ENCODE measurements at regions not wholly inside any gene's neighbourhood (a gene's known extent, or its start where the extent isn't known, plus 50 kb on each side); places are given as distances from the start of the nearest gene placed in this dataset.

DNA sequence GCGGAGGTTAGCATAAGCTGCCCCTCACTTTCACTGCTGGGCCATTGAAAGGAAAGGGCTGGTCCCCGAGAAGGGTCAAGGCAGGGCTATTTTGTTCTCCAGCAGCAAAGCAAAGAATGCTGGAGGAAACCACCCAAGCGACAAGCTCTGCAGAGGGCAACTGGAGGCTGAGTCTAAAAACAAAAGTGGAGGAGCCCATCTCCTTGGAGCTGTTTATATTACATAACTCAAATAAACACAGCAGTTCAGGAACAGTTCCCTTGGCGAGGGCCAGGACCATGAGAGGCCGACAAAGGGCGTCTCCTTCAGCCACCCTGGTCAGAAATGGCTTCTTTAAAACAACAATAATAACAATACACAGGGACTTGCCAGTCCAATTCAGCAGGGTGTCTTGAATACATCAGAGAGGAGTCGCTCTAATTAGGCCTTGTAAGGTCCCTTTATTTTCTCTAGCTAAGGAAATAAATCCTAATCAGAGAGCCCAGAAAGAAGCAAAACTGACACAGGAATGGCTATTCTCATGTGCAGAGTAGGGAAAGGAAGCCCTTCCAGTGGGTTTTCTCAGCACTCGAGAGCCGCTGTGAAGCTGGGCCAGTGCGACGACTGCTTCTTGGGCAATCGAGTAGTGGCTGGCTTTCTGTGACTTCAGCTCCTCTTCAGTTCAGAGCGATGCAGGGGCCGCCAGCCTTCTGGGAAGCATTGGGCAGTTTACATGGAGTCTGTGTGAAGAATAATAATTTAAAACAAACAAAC, 57.0 kb upstream of the TARBP1 start:
- DNase-seq = no peak

- no peak for DNase-seq
Observed at GRCh38 chr1:234535218-234535617, 56.2 kb upstream of the TARBP1 start.

DNA sequence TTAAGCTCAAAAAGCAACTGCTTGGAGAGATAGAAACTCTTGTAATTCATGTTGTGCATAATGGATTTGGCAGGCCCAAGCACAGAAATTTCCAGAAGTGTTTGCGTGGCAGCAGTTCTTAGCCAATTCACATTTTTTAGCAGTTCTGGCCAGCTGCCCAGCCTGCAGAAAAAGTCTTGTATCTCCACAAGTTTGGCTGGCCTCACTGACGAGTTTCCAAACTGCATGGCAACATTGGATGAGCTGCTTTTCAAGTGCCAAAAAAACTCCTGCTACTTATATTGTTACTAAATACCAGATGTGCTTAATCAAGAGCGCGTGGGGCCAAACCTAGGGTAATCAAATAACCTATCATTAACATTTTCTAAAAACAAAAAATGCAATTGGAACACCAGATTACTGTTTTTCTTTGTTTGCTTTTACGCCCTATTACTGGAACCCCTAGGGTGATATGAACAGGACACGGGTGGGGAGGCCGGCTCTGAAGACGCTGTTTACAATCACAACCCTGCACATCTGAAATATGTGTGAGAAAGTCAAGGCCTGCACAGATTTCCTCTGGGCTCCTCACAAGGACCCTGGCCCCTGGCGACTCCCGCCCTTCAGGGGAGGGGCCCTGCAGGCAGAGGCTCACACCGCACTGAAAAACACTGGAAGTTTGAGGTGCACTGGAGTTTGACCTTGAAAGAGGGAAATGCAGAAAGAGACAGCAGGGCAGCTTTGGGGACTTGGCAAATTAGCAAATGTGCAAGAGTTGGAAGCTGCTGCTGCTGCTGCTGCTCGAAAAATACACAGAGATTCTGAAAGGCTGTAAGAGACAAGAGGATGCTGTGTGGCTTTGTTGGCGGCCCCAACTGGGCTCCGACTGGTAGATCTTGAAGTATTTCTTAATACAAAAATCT, 55.2 kb upstream of the TARBP1 start:
- no peak for DNase-seq

- no peak for DNase-seq
Observed at GRCh38 chr1:234533034-234533891, 54.3 kb upstream of the TARBP1 start.

GRCh38 chr1:234532503-234532922, 53.5 kb upstream of the TARBP1 start:
- DNase-seq = no peak

GRCh38 chr1:234531151-234531635, 52.2 kb upstream of the TARBP1 start:
- no peak for DNase-seq

DNA sequence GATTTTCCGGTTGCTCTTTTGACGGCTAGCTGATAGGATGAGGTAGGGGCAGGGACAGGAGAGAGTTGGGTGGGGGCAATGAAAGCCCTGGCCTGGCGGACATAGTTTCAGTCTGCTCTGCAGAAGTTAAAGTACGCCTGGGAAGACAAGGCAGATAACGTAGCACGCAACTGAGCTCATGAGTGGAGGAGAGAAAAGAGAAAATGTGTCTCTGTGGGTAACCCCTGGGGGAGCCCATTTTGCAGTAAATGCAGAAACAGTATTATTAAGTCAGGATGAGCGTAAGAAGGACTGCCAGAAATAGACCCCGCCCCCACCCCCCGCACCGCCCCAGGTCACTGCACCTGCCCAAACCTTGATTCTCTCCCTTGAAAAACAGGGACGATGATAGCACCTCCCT, 51.7 kb upstream of the TARBP1 start:
- DNase-seq = no peak

- no peak for DNase-seq
Observed at GRCh38 chr1:234529950-234530237, 50.9 kb upstream of the TARBP1 start.

- no peak for DNase-seq
Observed at GRCh38 chr1:234529095-234529949, 50.3 kb upstream of the TARBP1 start.

Data from stimulated activated CD4-positive, alpha-beta T cell treated with anti-CD3 and anti-CD28 coated beads, Interleukin-2, amount 100 ng/mL, for 48 hours (primary cell).